ENCODE measurements at regions not wholly inside any gene's neighbourhood (a gene's known extent, or its start where the extent isn't known, plus 50 kb on each side); places are given as distances from the start of the nearest gene placed in this dataset.
"Not testable (repeated sequence)": the region's sequence is repeated elsewhere in the genome, so short reads cannot be mapped to it uniquely, and the experiment has no call there.

DNA sequence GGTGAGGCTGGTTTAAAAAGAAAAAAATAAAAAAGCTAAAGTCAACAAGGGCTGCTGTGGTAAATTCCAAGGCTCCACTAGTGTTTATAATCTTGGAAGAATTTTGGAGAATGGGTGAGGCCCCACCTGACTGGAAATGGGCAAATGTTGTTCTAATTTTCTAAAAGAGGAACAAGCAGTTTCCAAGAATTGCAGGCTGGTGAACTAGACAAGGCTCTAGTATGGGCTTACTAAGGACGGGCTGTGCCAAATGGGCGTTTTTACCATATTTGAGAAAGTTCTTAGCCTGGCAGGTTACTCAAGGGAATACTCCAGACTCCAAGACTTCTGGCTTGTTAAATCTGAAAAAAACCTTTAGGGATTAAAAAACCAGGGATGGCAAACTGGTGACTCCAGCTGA, 67.0 kb upstream of the ABHD2 start (continued):
- TF ChIP-seq SIX5 (IDR thresholded peaks at IDR 0.05; ENCODE audit: low read depth, low read length, severe bottlenecking): no peak
- no peak for TF ChIP-seq SMC3 (IDR thresholded peaks at IDR 0.05; ENCODE audit: borderline replicate concordance, low read length)
- TF ChIP-seq, protein P1, sequence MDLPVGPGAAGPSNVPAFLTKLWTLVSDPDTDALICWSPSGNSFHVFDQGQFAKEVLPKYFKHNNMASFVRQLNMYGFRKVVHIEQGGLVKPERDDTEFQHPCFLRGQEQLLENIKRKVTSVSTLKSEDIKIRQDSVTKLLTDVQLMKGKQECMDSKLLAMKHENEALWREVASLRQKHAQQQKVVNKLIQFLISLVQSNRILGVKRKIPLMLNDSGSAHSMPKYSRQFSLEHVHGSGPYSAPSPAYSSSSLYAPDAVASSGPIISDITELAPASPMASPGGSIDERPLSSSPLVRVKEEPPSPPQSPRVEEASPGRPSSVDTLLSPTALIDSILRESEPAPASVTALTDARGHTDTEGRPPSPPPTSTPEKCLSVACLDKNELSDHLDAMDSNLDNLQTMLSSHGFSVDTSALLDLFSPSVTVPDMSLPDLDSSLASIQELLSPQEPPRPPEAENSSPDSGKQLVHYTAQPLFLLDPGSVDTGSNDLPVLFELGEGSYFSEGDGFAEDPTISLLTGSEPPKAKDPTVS (IDR thresholded peaks at IDR 0.05; ENCODE audit: low read depth, low read length): no peak
- TF ChIP-seq EGR1 (IDR thresholded peaks at IDR 0.05; ENCODE audit: borderline replicate concordance in 1 of 2, low read depth in 2 of 2, low read length in 2 of 2): no peak
- TF ChIP-seq FOXK2 (IDR thresholded peaks at IDR 0.05): no peak

DNA sequence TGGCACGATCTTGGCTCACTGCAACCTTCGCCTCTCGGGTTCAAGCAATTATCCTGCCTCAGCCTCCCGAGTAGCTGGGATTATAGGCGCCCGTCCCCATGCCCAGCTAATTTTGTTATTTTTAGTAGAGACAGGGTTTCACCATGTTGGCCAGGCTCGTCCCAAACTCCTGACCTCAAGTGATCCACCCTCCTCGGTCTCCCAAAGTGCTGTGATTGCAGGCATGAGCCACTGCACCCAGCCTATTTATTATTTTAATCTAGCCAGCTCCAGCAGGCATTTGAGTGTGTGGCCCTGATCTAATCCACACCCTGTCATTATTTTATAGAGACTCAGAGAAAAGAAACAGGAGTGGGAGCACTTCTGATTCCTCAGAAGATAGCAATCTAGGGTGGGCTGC, 66.4 kb upstream of the ABHD2 start:
- RAD21 ChIA-PET (ENCODE audit: unreplicated experiment): interaction anchor here (1.6 kb wide), 1 partner anchor 117 kb away, joined by 8 read pairs; no protein-coding TSS in a partner anchor
- SMC1A ChIA-PET (ENCODE audit: uncharacterized antibody, unreplicated experiment): interaction anchor here (4.5 kb wide), 1 partner anchor 117 kb away, joined by 16 read pairs; no protein-coding TSS in a partner anchor
- H4K20me1 ChIP-seq (ENCODE audit: control insufficient read depth, insufficient read depth); H3K27me3 ChIP-seq (replicated peaks in 1 of 2; ENCODE audit: control insufficient read depth in 2 of 2, insufficient read depth in 2 of 2, low read length in 1 of 2); in situ Hi-C loops (cut with MboI); H3K79me2 ChIP-seq (ENCODE audit: control insufficient read depth, insufficient read depth, low read length); H2AFZ ChIP-seq (ENCODE audit: control insufficient read depth, low read depth, low read length); DNase-seq (ENCODE audit: low read depth, low spot score); FAIRE-seq; H3K36me3 ChIP-seq (ENCODE audit: control insufficient read depth in 2 of 2, insufficient read depth in 2 of 2, low read length in 1 of 2); H3K4me3 ChIP-seq; ATAC-seq; H3K9ac ChIP-seq (ENCODE audit: control insufficient read depth, insufficient read depth, low read length); intact Hi-C loops (cut with micrococcal nuclease; ENCODE audit: unreplicated experiment); BruUV-seq (replicated peaks); H3K4me2 ChIP-seq (ENCODE audit: control insufficient read depth, insufficient read depth); H3K27ac ChIP-seq (ENCODE audit: control insufficient read depth, insufficient read depth); H3K9me3 ChIP-seq (replicated peaks; ENCODE audit: control insufficient read depth, insufficient read depth, low read length); POLR2A ChIA-PET; H3K4me1 ChIP-seq (ENCODE audit: control insufficient read depth, insufficient read depth, low read length): not testable (repeated sequence)
- WGBS (ENCODE audit: insufficient coverage, insufficient replicate concordance, low lambda C conversion rate, missing lambda C conversion rate): 25% methylated on average over 8 of the region's 8 CpGs
- CTCF ChIA-PET: interaction anchor here (0.6 to 5.6 kb wide), 7 partner anchors 12 to 143 kb away, joined by 3 to 73 read pairs (median 3); no protein-coding TSS in a partner anchor

Measured in GM12878 (cell line).